ENCODE measurements at regions not wholly inside any gene's neighbourhood (a gene's known extent, or its start where the extent isn't known, plus 50 kb on each side); places are given as distances from the start of the nearest gene placed in this dataset.
A peak's percentile ranks its signal among the peaks of the same experiment; 100 is the strongest.

GRCh38 chr5:145554399-145554798, 280.7 kb downstream of the PRELID2 start:
- Histone ChIP-seq H3K27ac (ENCODE audit: low read depth, low read length) (no peak overlapping the region), H3K4me3 (ENCODE audit: insufficient read depth, low read depth, low read length) (no peak overlapping the region), H3K4me2 (ENCODE audit: low read length) (no peak overlapping the region), H3K79me2 (ENCODE audit: insufficient read depth, low read length) (no peaks in the 10 kb centered on the region), H3K9me3 (ENCODE audit: insufficient read depth, low read depth, low read length) (no peaks in the 10 kb centered on the region), H4K20me1 (ENCODE audit: insufficient read depth, low read length) (no peaks in the 10 kb centered on the region), H3K36me3 (ENCODE audit: insufficient read depth, low read length) (no peaks in the 10 kb centered on the region), H3K9ac (ENCODE audit: low read length) (no peak overlapping the region), H3K4me1 (ENCODE audit: insufficient read depth, low read length) (peaks cover 8% of the 10 kb centered on the region), H2AFZ (ENCODE audit: low read depth, low read length) (peak overlapping the region; percentile 31), H3K27me3 (ENCODE audit: insufficient read depth, low read length) (no peaks in the 10 kb centered on the region)
- no peak for FAIRE-seq
- Mint-ChIP-seq H3K4me1 (ENCODE audit: low read depth, unreplicated experiment) (peaks cover 6% of the 10 kb centered on the region), H3K27ac (ENCODE audit: unreplicated experiment) (no peak overlapping the region), H3K27me3 (ENCODE audit: low read depth, unreplicated experiment) (no peaks in the 10 kb centered on the region), H3K36me3 (ENCODE audit: low read depth, unreplicated experiment) (no peaks in the 10 kb centered on the region), H3K4me3 (ENCODE audit: unreplicated experiment) (no peak overlapping the region), H3K9me3 (ENCODE audit: unreplicated experiment) (peaks cover 3% of the 10 kb centered on the region)
- DNase-seq (ENCODE audit: low read depth): peak; percentile 82
- no peak for TF ChIP-seq EZH2 (IDR thresholded peaks at IDR 0.05; ENCODE audit: insufficient read depth, low read length)

- Histone ChIP-seq H4K20me1 (ENCODE audit: insufficient read depth, low read length) (no peaks in the 10 kb centered on the region), H3K4me1 (ENCODE audit: insufficient read depth, low read length) (peaks cover 8% of the 10 kb centered on the region), H3K9ac (ENCODE audit: low read length) (no peak overlapping the region), H2AFZ (ENCODE audit: low read depth, low read length) (no peak overlapping the region), H3K9me3 (ENCODE audit: insufficient read depth, low read depth, low read length) (no peaks in the 10 kb centered on the region), H3K27ac (ENCODE audit: low read depth, low read length) (no peak overlapping the region), H3K4me3 (ENCODE audit: insufficient read depth, low read depth, low read length) (no peak overlapping the region), H3K27me3 (ENCODE audit: insufficient read depth, low read length) (no peaks in the 10 kb centered on the region), H3K4me2 (ENCODE audit: low read length) (no peak overlapping the region), H3K79me2 (ENCODE audit: insufficient read depth, low read length) (no peaks in the 10 kb centered on the region), H3K36me3 (ENCODE audit: insufficient read depth, low read length) (no peaks in the 10 kb centered on the region)
- no peak for DNase-seq (ENCODE audit: low read depth)
- TF ChIP-seq CTCF (IDR thresholded peaks at IDR 0.05; ENCODE audit: insufficient read depth, low read depth, low read length) (no peak), EZH2 (IDR thresholded peaks at IDR 0.05; ENCODE audit: insufficient read depth, low read length) (no peak)
- Mint-ChIP-seq H3K4me1 (ENCODE audit: low read depth, unreplicated experiment) (peaks cover 6% of the 10 kb centered on the region), H3K27me3 (ENCODE audit: low read depth, unreplicated experiment) (no peaks in the 10 kb centered on the region), H3K9me3 (ENCODE audit: unreplicated experiment) (peaks cover 6% of the 10 kb centered on the region), H3K4me3 (ENCODE audit: unreplicated experiment) (no peak overlapping the region), H3K27ac (ENCODE audit: unreplicated experiment) (no peak overlapping the region), H3K36me3 (ENCODE audit: low read depth, unreplicated experiment) (no peaks in the 10 kb centered on the region)
- no peak for FAIRE-seq
Observed at GRCh38 chr5:145553177-145553576, 282.0 kb downstream of the PRELID2 start.

GRCh38 chr5:145551714-145552113, 283.4 kb downstream of the PRELID2 start:
- H3K36me3 ChIP-seq (ENCODE audit: insufficient read depth, low read length): no peaks in the 10 kb centered on the region
- peaks cover 6% of the 10 kb centered on the region for H3K9me3 Mint-ChIP-seq (ENCODE audit: unreplicated experiment)

More at GRCh38 chr5:145551714-145552113, 283.4 kb downstream of the PRELID2 start:
- no peak overlapping the region for H2AFZ ChIP-seq (ENCODE audit: low read depth, low read length)
- no peak overlapping the region for H3K27ac ChIP-seq (ENCODE audit: low read depth, low read length)
- H3K9ac ChIP-seq (ENCODE audit: low read length): no peak overlapping the region
- DNase-seq (ENCODE audit: low read depth): no peak
- no peaks in the 10 kb centered on the region for H3K79me2 ChIP-seq (ENCODE audit: insufficient read depth, low read length)
- FAIRE-seq: no peak
- H3K27me3 Mint-ChIP-seq (ENCODE audit: low read depth, unreplicated experiment): no peaks in the 10 kb centered on the region
- TF ChIP-seq EZH2 (IDR thresholded peaks at IDR 0.05; ENCODE audit: insufficient read depth, low read length) (no peak), CTCF (IDR thresholded peaks at IDR 0.05; ENCODE audit: insufficient read depth, low read depth, low read length) (no peak)
- peaks cover 2% of the 10 kb centered on the region for H3K4me1 Mint-ChIP-seq (ENCODE audit: low read depth, unreplicated experiment)
- H4K20me1 ChIP-seq (ENCODE audit: insufficient read depth, low read length): no peaks in the 10 kb centered on the region
- H3K36me3 Mint-ChIP-seq (ENCODE audit: low read depth, unreplicated experiment): no peaks in the 10 kb centered on the region
- no peak overlapping the region for H3K4me2 ChIP-seq (ENCODE audit: low read length)
- no peaks in the 10 kb centered on the region for H3K9me3 ChIP-seq (ENCODE audit: insufficient read depth, low read depth, low read length)
- no peak overlapping the region for H3K4me3 ChIP-seq (ENCODE audit: insufficient read depth, low read depth, low read length)
- H3K27me3 ChIP-seq (ENCODE audit: insufficient read depth, low read length): no peaks in the 10 kb centered on the region
- no peak overlapping the region for H3K4me3 Mint-ChIP-seq (ENCODE audit: unreplicated experiment)
- peaks cover 8% of the 10 kb centered on the region for H3K4me1 ChIP-seq (ENCODE audit: insufficient read depth, low read length)
- H3K27ac Mint-ChIP-seq (ENCODE audit: unreplicated experiment): no peak overlapping the region

Data from astrocyte (in vitro differentiated cells and primary cell).